GM19328 (cell line): ENCODE measurements at regions not wholly inside any gene's neighbourhood (a gene's known extent, or its start where the extent isn't known, plus 50 kb on each side); places are given as distances from the start of the nearest gene placed in this dataset.
"Not testable (repeated sequence)": the region's sequence is repeated elsewhere in the genome, so short reads cannot be mapped to it uniquely, and the experiment has no call there.

ENCODE experiments used
- ATAC-seq: cut with Tn5 transposase; IDR thresholded peaks from one replicate; pipeline ENCODE4 v1.9.1; 2021; ENCODE audit warnings: mild to moderate bottlenecking, moderate library complexity; ENCODE audit not compliant: unreplicated experiment

DNA sequence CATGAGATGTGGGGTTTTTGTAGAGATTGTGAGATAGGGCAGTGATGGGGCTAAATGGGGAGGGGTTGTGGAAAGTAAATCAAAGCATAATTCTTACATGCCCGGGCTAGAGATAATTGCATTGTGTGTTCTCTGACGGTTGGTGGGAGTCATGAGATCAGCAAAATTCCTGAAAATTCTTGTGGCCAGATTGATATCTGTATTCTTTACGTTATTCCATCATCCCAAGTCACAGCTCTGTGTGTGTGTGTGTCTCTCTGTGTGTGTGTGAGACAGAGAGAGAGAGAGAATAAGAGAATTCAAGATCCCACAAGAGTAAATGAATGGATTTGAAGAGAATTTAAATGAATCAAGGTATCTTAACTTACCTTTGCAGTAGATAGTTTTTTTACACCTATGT is 138.6 kb upstream of the ARHGAP20 start:
- no peak for ATAC-seq

DNA sequence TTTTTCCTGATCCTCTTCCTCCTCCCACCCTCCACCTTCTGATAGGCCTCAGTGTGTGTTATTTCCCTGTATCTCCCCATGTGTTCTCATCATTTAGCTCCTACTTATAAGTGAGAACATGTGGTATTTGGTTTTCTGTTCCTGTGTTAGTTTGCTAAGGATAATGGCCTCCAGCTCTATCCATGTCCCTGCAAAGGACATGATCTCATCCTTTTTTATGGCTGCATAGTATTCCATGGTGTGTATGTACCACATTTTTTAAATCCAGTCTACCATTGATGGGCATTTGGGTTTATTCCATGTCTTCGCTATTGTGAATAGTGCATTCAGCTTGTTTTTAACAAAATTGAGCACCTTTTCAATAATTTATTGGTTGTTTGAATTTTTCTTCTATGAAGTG is 130.8 kb upstream of the ARHGAP20 start:
- not testable (repeated sequence) for ATAC-seq

DNA sequence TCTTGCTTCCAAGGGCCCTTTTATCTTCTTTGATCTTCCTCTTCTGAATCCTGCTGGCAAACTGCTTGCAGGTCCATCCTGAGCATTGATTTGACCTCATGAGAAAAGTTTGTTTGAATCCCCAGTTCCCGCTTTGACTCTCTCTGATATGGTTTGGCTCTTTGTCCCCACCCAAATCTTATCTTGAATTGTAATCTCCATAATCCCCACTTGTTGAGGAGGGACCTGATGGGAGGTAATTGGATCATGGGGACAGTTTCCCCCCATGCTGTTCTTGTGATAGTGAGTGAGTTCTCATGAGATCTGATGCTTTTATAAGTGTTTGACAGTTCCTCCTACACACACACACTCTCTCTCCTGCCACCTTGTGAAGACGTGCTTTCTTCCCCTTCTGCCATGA is 126.6 kb upstream of the ARHGAP20 start:
- no peak for ATAC-seq

DNA sequence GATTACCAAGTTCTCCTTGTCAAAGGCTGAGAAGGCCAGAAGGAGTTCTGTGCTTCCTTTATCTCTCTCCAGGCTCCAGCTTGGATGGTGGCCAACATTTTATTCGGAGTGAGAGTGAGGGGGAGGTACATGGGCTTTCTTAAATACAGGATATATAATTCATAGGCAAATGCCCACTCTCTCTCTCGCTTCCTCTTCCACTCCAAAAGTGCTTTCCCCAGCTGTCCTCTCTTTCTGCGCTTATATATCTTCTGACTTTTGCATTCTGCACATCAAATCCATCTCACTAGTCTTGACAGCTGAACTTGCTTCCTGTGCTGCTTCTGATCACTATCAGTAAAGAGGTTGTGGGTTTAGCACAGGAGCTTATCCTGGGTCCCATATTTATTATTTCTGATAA is 125.4 kb upstream of the ARHGAP20 start:
- no peak for ATAC-seq

DNA sequence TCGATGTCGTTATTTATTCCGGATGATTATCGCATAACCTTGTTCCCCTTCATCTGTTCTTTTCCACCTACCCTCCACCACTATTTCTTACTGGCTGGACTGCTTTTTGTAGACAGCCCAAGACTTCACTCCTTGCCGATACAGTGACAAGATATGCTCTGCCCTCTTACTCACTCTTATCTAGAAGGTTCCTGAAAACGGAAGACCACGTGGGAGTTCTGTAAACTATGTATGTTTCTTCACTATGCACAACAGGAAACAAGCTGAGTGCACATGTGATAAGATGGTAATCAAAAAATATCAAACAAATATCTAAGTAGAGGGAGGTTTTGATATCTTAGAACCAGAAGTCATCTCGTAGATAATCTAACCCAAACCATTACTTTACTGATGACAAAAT is 122.9 kb upstream of the ARHGAP20 start:
- ATAC-seq = no peak

DNA sequence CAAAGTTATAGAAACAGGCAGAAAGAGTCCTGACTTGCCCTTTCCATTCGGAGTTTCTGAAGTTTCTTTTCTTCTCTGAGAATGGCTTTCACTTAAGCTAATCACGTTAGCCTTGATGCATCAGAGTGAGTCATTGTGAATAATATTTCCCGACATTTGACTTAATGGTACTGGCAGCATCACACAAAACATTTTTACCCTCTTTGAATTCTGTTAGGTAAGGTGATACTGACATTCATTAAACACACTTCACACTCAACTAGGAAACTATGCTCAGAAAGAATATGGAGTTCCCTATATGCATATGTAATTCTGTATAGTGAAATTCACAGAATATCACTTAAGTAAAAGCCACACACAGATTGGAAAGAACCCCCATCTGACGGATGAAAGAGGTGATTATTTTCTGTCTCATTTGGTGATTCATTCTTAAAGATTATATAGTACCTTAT is 120.8 kb upstream of the ARHGAP20 start:
- no peak for ATAC-seq

DNA sequence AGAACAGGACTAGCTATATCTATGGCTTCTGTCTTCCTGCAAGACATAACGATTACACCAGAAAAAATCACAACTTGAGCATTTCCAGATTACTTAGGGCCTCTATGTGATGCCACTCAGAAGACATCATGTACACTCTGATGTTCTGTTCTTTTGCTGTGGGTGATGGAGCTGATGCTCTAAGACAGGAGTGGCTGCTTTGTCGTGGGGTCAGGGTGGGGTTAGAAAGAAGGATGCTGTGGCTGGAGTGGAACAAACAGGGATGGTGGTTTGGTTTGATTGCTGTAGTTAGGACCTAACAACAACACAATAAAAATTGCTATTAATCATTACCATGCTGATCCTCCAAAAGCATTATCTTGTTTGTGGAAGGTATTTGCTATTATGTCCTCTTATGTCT is 120.3 kb upstream of the ARHGAP20 start:
- ATAC-seq = no peak

DNA sequence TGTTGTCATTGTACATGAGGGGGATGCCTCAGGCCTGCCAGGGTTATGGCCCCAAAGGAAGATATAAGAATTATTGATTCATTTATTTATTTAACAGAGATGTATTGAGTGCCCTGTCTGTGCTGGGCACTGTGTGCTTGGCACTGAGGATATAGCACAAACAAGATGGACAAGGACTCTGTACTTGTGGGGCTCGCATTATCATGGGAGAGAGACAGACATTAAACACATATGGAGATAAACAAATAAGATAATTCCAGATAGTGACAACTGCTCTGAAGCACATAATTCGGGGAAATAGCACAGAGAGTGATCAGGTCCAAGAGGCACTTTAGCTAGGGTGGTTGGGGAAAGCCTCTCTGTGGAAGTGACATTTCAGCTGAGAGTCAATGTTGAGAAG is 119.8 kb upstream of the ARHGAP20 start:
- ATAC-seq = no peak

DNA sequence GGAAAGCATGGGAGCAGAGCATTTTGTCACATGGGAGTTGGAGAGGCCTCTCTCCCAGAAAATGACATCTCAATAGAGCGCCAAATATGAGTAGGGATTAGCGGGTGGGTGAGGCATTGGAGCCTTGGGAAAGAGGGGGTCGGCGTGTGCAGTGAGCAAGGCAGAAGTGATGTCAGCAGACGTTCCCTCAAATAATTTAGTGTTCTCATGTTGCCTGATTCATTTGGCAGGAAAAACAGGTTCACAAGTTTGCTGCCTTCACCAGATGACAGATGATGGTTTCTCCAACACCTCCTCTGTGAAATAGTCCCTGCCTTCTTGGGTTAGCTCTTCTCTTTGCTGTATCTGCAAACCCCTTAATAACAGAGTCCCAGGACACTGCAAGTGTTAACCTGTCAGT is 118.5 kb upstream of the ARHGAP20 start:
- ATAC-seq = no peak

DNA sequence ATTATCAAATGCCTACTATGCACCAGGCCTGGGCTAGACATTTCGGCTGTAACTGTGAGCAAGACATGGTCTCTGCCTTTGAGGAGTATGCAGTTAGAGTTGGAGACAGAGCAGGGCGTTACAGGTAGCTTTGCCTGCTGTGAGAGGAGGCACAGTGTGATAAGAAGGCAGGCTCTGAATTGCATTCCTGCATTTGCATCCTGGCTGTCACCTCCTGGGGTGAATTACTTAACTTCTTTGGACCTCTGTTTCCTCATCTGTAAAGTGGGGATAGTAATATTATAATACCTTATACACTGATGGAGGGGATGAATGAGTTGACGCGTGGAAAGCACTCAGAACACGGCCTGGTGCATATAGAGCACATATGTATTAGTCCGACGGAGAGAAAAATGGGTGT is 118.1 kb upstream of the ARHGAP20 start:
- ATAC-seq = no peak

DNA sequence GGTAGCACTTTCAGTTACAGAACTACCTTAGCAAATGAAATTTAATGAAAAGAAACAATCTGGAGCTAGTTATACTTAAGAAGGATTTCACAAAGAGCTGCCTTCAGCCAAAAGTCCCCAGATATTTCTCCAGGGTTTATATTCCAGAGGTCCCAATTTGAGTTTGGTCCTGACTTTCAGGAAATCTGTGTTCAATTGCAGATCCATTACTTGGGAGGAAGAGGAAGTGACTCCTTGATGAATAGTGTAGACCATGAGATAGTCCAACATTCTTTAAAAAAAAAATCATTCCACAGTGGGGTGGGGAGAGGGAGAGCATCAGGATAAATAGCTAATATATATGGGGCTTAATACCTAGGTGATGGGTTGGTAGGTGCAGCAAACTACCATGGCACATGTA is 117.6 kb upstream of the ARHGAP20 start:
- no peak for ATAC-seq

DNA sequence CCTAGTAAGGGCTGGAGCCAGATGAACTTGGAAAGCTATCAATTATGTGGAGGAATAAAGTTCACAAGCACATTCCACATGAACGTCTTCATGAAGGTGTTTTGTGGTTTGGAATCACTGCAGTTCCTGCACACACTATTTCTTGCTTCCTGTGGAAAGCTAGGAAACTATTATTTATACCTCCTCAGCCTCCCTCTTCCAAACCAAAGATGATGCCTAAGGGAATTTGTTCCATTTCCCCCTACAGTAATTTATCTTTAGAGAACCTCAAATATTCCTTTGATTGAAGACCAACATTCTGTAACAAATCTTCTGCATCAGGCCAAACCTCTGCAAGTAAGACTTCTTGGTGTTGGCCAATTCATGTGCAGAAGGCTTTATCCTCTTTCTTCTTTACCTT is 115.8 kb upstream of the ARHGAP20 start:
- no peak for ATAC-seq

DNA sequence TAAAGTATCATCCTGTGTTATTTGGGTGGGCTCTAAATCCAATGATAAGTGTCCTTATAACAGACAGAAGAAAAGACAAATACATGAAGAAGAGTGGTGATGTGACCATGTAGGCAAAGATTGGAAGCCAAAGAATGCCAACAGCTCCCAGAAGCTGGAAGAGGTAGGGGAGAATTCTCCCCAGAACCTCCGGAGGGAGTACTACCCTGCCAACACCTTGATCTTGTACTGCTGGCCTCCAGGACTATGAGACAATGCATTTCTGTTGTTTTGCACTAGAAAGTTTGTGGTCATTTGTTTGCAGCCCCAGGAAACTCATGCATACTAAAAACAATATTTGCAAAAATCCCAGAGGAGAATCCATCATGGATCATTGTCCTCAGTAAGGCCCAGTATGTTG is 115.0 kb upstream of the ARHGAP20 start:
- no peak for ATAC-seq

DNA sequence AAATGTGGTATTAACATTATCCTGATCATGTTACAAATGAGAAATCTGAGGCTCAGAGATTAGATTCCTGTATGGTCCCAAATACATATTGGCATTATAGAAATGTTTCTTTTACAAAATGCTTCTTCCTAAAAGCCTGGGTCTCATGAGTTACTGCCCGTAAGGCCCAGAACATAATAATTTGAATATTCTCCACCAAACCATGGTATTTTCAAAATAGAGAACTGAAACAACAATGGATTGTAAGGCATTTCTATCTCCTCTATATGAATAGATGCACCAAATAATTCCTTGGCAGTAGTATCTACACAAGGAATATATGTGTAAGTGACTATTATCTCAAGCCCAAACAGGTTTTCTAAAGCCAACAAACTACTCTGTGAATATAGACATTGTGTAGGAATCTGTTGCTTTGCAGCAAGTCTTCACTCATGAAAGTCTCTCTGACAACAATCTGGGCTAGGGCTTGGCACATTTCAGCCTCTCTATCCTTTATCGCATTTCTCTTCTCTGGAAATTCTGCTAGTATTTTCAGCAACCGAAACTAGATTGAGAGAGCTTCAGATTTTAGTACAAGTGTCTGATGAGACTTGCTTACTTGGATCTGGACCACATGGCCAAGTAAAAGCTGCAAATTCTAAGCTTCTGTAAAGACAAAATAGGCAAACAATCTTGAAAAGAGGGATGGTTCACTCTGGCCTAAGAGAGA is 112.8 kb upstream of the ARHGAP20 start:
- ATAC-seq = no peak

DNA sequence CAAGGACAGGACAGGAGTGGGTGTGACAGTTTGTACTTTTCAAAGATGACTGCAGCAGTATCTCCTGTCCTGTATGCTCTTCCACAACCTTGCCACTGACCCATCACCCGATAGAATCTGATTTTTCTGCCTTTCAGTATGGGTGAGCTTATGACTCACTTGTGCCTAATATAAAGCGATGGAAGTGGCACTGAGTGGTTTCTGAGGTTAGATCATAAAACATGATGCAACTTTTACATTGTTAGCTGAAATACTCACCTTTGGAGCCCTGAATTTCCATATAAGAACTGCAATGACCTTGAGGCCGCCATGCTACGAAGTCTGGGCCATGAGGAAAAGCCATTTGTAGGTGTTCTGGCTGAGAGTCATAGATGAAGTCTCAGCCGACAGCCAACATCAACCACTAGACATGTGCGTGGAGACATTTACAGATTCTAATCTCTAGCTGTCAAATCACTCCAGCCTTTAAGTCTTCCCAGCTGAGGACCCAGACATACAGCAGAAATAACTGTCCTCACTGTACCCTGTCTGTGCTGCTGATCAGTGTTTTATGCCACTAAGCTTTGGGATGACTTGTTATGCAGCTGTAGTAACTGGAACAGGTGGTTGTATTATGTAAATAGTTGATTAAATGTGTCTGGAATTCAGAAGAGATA is 105.9 kb upstream of the ARHGAP20 start:
- ATAC-seq = no peak

DNA sequence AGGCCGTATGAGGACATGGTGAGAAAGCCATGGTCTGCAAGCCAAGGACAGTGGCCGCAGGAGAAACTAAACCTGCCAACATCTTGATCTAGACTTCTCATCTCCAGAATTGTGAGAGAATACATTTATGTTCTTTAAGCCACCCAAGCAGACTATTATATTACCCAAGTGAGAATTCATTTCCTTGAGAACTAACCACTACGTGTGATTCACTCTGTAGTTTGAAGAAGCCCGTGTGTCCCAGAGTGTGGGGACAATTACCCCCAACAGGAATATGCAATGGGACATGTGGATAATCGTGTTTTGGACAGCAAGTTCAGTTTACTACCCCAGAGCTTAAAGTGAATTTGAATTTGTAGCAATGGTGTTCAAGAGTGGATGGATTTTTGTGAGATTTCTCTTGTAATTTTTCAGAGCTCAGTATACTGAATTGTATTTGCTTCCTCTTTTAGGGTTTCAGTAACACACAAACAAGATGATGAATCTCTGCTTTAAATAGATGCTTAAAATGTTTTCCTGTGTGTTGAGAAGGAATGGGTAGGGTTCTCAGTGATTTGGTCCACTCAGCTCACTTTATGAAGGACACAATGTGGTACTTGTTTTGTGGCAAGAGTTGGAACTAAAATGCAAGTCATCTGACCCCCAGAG is 100.0 kb upstream of the ARHGAP20 start:
- ATAC-seq = no peak

DNA sequence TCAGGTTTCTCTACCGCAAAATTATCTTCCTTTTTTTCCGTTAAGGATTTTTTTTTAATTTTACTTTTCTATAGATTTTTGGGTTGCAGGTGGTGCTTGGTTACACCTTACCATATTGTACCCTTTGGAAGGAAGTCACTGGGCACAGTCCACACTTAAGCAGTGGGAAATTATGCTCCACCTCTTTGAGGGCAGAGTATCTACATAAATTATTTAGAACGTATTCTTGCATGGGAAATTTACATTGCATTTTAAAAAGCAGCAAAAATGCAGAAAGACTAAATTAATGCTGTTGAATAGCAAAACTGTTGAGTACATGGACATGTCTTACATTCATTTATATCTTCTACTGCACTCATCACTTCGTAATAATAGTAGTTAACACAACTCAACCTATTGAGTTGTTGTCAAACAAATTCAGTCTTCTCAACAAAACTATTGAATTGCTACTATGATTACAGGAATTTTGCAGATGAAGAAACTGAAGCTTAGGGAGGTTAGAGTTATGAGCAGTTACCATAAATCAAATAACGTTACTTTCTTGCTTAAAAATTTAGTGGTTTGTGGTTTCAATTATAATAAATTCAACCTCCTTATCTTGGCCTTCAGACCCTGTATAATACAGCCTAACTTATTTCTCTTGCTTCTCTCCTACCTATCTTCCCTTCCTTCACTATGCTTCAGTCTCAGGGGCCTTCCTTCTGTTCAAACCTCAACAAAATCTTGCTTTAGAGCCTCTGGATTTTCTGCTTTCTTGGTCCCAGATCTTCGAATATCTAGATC is 97.4 kb upstream of the ARHGAP20 start:
- no peak for ATAC-seq

DNA sequence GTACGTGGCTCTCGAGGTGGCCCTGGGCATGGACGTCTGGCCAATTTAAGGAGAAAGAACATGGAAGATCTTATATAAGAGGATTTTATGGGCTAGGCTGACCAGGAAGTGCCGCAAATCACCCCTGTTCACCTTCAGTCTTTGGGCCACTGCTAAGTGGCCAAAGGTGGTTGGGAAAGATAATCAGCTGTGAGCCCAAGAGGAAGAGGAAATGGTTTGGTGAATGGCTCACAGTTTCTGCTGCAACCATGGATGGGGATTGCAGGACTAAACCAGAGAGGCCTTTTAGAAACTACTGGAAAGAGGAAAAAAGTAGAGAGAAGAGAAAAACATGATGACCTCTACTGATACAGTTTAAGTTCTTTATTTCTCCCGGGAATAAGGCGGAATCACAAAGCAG is 96.0 kb upstream of the ARHGAP20 start:
- no peak for ATAC-seq

DNA sequence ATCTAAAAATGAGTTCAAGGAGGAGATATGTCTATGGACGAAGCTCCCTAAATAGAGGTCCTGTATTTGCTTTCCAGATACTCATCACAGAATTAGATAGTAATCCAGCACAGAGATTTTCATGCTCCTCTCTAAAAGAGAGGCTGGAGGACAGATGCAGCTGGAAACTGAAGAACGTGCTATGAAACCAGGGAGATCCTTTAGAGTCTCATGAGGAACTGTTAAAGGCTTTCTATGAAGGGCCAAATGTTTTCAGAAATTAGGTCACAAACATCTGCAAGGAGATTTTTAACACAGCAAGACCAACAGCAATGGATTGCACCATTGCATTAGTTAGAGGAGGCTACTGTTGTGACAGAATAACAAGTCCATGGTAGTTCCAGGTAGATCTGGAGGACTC is 95.6 kb upstream of the ARHGAP20 start:
- no peak for ATAC-seq

DNA sequence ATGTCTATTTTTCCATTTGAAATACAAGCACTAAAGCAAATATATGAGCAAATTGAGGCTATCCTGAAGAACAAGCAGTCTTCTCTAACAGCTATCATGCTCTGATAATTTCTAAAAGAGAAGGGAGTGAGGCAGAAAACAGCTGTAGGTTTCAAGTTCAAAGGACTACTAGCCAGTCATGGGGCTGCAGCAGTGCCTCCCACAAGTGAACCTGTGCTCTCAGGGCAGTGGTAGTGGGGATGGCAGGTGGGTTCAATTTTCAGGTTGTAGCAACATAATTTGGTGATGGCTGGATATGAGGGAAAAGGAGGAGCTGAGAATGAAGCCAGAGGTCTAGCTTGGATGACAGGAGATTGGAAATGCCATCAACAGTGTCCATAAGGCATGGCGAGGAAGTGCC is 93.5 kb upstream of the ARHGAP20 start:
- ATAC-seq = no peak

DNA sequence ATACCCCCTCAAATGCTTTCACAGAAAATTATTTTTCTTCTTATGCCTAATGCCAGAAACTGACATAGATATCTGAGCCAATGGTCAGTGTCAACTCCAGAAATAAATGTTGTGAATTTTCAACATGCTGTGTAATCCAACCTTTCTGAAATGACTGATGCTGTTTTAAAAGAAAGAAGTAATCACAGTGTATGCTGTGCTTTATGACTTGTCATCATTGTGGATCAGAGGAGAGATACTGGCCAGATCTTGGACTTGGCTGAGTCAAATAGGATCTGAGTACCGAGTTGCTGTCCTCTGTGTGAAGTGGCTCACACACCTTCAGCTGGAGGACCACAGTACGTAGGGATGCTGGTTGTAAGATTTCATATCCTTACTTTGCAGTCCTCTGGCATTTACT is 89.9 kb upstream of the ARHGAP20 start:
- no peak for ATAC-seq

DNA sequence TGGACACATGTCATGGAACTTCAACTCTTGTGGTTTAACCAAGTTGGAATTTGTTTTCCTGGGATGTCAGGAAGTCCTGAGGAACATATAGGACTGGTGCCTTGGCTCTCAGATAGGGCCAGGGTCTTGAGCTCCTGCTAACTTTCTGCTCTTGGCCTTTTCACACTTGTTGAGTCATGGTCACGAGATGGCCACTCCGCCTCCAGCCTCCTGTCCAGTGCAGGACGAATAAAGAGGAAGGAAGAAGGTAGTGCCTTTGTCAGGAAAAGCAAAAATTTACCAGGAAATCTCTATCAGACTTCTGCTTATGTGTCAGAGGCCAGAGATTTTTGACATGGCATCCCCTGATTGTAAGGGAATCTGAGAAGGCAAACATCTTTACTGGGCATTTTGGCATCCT is 89.1 kb upstream of the ARHGAP20 start:
- no peak for ATAC-seq
